C4-2B (cell line): ENCODE measurements at regions not wholly inside any gene's neighbourhood (a gene's known extent, or its start where the extent isn't known, plus 50 kb on each side); places are given as distances from the start of the nearest gene placed in this dataset.

Experiments
- CTCF ChIP-seq: fragments of 450-650 bp; conservative IDR thresholded peaks from 2 replicates; pipeline ENCODE4 v1.5.1; 2017; ENCODE audit warnings: mild to moderate bottlenecking
- ZFX ChIP-seq: fragments of 450-650 bp; IDR thresholded peaks from 2 replicates; pipeline ENCODE4 v1.6.1; 2017

- TF ChIP-seq CTCF (no peak), ZFX (no peak)
These were observed 376.0 kb upstream of the HS3ST5 start for GRCh38 chr6:114718716-114719270.
